PC-3 (cell line): ENCODE measurements at regions not wholly inside any gene's neighbourhood (a gene's known extent, or its start where the extent isn't known, plus 50 kb on each side); places are given as distances from the start of the nearest gene placed in this dataset.

ENCODE experiments used
- EZH2 ChIP-seq: fragments of 300-600 bp; sonication (generic); IDR thresholded peaks from one replicate; pipeline ENCODE4 v1.6.1; 2017; ENCODE audit warnings: antibody characterized with exemption, mild to moderate bottlenecking, low read length; ENCODE audit not compliant: unreplicated experiment
- EZH2phosphoT487 ChIP-seq: fragments of 300-600 bp; sonication (generic); IDR thresholded peaks from 2 replicates; pipeline ENCODE4 v1.6.1; 2018; ENCODE audit warnings: mild to moderate bottlenecking, antibody characterized with exemption, low read length, borderline replicate concordance
- TF ChIP-seq, protein P1 (sequence below): fragments of 300-600 bp; sonication (generic); conservative IDR thresholded peaks from 2 replicates; pipeline ENCODE4 v1.5.1; 2017; ENCODE audit warnings: antibody characterized with exemption, low read depth, mild to moderate bottlenecking, low read length

DNA sequence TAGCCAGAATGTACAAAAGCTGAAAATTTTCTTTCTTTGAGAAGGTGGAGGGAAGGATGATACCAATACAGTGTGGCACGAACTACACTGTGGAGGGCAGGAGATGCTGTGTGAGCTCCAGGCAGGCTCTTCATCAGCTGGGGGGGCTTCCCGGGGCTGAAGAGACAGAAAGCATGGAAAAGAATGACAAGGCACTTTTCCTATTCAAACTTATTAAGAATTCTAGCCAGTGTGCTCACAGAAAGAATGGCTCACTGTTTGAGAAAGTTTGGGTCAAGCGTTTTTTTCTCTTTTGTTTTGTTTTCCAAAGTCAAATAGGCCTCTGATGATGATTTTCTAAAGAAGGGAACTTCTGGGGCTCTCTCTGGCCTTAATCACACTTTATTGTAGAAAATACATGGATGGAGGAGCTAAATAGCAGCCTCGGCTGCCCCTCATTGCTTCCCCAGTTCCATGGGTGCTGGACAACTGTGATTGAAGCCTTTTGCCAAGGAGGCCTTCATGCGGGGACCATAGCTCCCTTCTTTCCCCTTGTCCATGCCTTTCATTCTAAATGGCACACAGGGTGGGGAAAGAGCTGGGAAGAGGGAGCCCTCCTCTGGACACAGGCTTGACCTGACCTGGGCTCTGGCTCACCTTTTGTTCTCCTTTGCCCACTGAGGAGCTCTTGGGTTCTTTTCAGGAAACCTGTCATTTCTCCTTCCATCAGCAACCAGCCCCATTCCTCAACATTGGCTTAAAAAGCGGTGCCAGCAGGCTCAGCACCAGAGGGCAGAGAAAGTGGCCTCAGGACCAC lies 130.6 kb downstream of the TDRD15 start:
- TF ChIP-seq, protein P1, sequence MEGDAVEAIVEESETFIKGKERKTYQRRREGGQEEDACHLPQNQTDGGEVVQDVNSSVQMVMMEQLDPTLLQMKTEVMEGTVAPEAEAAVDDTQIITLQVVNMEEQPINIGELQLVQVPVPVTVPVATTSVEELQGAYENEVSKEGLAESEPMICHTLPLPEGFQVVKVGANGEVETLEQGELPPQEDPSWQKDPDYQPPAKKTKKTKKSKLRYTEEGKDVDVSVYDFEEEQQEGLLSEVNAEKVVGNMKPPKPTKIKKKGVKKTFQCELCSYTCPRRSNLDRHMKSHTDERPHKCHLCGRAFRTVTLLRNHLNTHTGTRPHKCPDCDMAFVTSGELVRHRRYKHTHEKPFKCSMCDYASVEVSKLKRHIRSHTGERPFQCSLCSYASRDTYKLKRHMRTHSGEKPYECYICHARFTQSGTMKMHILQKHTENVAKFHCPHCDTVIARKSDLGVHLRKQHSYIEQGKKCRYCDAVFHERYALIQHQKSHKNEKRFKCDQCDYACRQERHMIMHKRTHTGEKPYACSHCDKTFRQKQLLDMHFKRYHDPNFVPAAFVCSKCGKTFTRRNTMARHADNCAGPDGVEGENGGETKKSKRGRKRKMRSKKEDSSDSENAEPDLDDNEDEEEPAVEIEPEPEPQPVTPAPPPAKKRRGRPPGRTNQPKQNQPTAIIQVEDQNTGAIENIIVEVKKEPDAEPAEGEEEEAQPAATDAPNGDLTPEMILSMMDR = no peak
- TF ChIP-seq EZH2 = no peak
- TF ChIP-seq EZH2phosphoT487 = no peak
